Panc1 (cell line): ENCODE measurements at regions not wholly inside any gene's neighbourhood (a gene's known extent, or its start where the extent isn't known, plus 50 kb on each side); places are given as distances from the start of the nearest gene placed in this dataset.

ENCODE experiments used
- ATAC-seq: fragments of 200-7000 bp; cut with Tn5 transposase; 2 replicates; pipeline ENCODE4 v1.9.1; 2020; ENCODE audit warnings: mild to moderate bottlenecking, moderate library complexity
- BruUV-seq: library from RNA; stranded (reverse); fragments of 400-500 nt; replicated peaks from 2 replicates; lab custom pipeline; 2021; lab: Mats Ljungman, UMichigan
- CTCF ChIA-PET: fragments of 300-600 bp; sonication (Branson Sonifier 250); formaldehyde crosslinking; loops from one replicate; lab custom pipeline; 2022; ENCODE audit warnings: antibody characterized with exemption; lab: Charles Lee
- POLR2A ChIA-PET: fragments of 300-600 bp; sonication (Branson Sonifier 250); formaldehyde crosslinking; loops from one replicate; lab custom pipeline; 2022; ENCODE audit warnings: antibody characterized with exemption; lab: Charles Lee
- DNase-seq: peaks from one replicate; pipeline ENCODE4 v3.0.0-alpha.2; 2010; ENCODE audit warnings: low read depth, low spot score
- H3K27ac ChIP-seq: 2 replicates; pipeline ENCODE4 v1.5.1; 2011; ENCODE audit warnings: mild to moderate bottlenecking, low read length, inconsistent platforms
- H3K27me3 ChIP-seq: fragments of 200-500 bp; sonication (Bioruptor generic); 2 replicates; pipeline ENCODE4 v1.6.0; 2014; ENCODE audit warnings: low read length, inconsistent platforms; ENCODE audit not compliant: control insufficient read depth, insufficient read depth
- H3K36me3 ChIP-seq: fragments of 200-500 bp; sonication (Bioruptor generic); 2 replicates; pipeline ENCODE4 v1.5.1; 2014; ENCODE audit warnings: inconsistent platforms, mild to moderate bottlenecking, low read length, moderate library complexity; ENCODE audit not compliant: control insufficient read depth, insufficient read depth
- H3K4me1 ChIP-seq: 2 replicates; pipeline ENCODE4 v1.5.1; 2011; ENCODE audit warnings: inconsistent platforms, mild to moderate bottlenecking, low read length, moderate library complexity; ENCODE audit not compliant: control insufficient read depth, insufficient read depth
- H3K4me3 ChIP-seq, 2 experiments: 2 replicates each; pipeline ENCODE4 v1.5.1; 2011 to 2012; ENCODE audit warnings: low read depth in 2 of 2, low read length in 2 of 2, mild to moderate bottlenecking in 2 of 2, inconsistent platforms in 1 of 2, moderate library complexity in 1 of 2
- H3K9me3 ChIP-seq: fragments of 200-500 bp; sonication (Bioruptor generic); 2 replicates; pipeline ENCODE4 v1.5.1; 2014; ENCODE audit warnings: low read depth, mild to moderate bottlenecking, inconsistent platforms, low read length, moderate library complexity; ENCODE audit not compliant: control insufficient read depth, insufficient read depth
- CTCF ChIP-seq: fragments of 450-650 bp; IDR thresholded peaks from 2 replicates; pipeline ENCODE4 v1.5.1; 2017; ENCODE audit warnings: mild to moderate bottlenecking
- POLR2AphosphoS5 ChIP-seq: IDR thresholded peaks from 2 replicates; pipeline ENCODE4 v1.6.1; 2012; ENCODE audit warnings: mild to moderate bottlenecking, low read depth, low read length, moderate library complexity
- REST ChIP-seq, 2 experiments: IDR thresholded peaks; 2 replicates each; pipeline ENCODE4 v1.6.1; 2011 to 2012; ENCODE audit warnings: low read depth in 2 of 2, control low read depth in 1 of 2, low read length in 1 of 2, mild to moderate bottlenecking in 1 of 2, moderate library complexity in 1 of 2; ENCODE audit not compliant: insufficient read depth in 1 of 2
- SIN3A ChIP-seq: IDR thresholded peaks from 2 replicates; pipeline ENCODE4 v1.6.1; 2012; ENCODE audit warnings: low read depth, mild to moderate bottlenecking, low read length, moderate library complexity, borderline replicate concordance; ENCODE audit not compliant: insufficient read depth
- TCF7L2 ChIP-seq: IDR thresholded peaks from 2 replicates; pipeline ENCODE4 v1.6.1; 2011; ENCODE audit warnings: mild to moderate bottlenecking, low read depth, low read length, inconsistent platforms
- in situ Hi-C: cut with HindIII; loops from 2 replicates; pipeline ENCODE4 v1.10.0; 2016; ENCODE audit warnings: low sequenced_read_pairs, low pct_unique_long_range_greater_than_20kb
- intact Hi-C: fragments of 100-400 bp; cut with micrococcal nuclease; formaldehyde crosslinking; loops from one replicate; pipeline ENCODE4 v1.10.0; 2022; ENCODE audit not compliant: unreplicated experiment

- no TSS peak for BruUV-seq
- POLR2A ChIA-PET, result no interaction called here
- no peak for DNase-seq
- Histone ChIP-seq H3K4me3 (no peak overlapping the region), H3K9me3 (no peaks in the 10 kb centered on the region), H3K27ac (no peak overlapping the region), H3K36me3 (no peaks in the 10 kb centered on the region), H3K27me3 (no peaks in the 10 kb centered on the region), H3K4me1 (no peaks in the 10 kb centered on the region; the same call in 1 of the 2 replicates)
- TF ChIP-seq POLR2AphosphoS5 (no peak), REST (IDR thresholded peaks at IDR 0.05; ENCODE audit: insufficient read depth in 1 of 2, low read depth in 2 of 2, low read length in 1 of 2) (0 out of 4 replicates have a peak, but pooled peaks of 1 of the 2 experiments have one; percentile 22)
- in situ Hi-C loops, result no loop called here
- ATAC-seq, result no peak
- CTCF ChIA-PET, result no interaction called here
- intact Hi-C loops, result no loop called here
Measured at GRCh38 chr12:106001105-106001836, 137.5 kb downstream of the NUAK1 start.

GRCh38 chr12:106001837-106002218 lies 136.9 kb downstream of the NUAK1 start:
- POLR2A ChIA-PET, result no interaction called here
- no peaks in the 10 kb centered on the region for H3K36me3 ChIP-seq
- no peaks in the 10 kb centered on the region for H3K27me3 ChIP-seq
- DNase-seq (no peak), ATAC-seq (no peak)
- BruUV-seq, result no TSS peak
- H3K4me3 ChIP-seq, result no peak overlapping the region
- TF ChIP-seq CTCF, result no peak
- no peak for TF ChIP-seq REST (IDR thresholded peaks at IDR 0.05; ENCODE audit: insufficient read depth in 1 of 2, low read depth in 2 of 2, low read length in 1 of 2)
- no peak for TF ChIP-seq TCF7L2
- no peak for TF ChIP-seq SIN3A
- no peak for TF ChIP-seq POLR2AphosphoS5
- CTCF ChIA-PET, result no interaction called here
- in situ Hi-C loops, result no loop called here
- H3K4me1 ChIP-seq, result no peaks in the 10 kb centered on the region; the same call in 1 of the 2 replicates
- no peaks in the 10 kb centered on the region for H3K9me3 ChIP-seq
- intact Hi-C loops, result no loop called here
- no peak overlapping the region for H3K27ac ChIP-seq
